ENCODE measurements at regions not wholly inside any gene's neighbourhood (a gene's known extent, or its start where the extent isn't known, plus 50 kb on each side); places are given as distances from the start of the nearest gene placed in this dataset.
"Not testable (repeated sequence)": the region's sequence is repeated elsewhere in the genome, so short reads cannot be mapped to it uniquely, and the experiment has no call there.

DNA sequence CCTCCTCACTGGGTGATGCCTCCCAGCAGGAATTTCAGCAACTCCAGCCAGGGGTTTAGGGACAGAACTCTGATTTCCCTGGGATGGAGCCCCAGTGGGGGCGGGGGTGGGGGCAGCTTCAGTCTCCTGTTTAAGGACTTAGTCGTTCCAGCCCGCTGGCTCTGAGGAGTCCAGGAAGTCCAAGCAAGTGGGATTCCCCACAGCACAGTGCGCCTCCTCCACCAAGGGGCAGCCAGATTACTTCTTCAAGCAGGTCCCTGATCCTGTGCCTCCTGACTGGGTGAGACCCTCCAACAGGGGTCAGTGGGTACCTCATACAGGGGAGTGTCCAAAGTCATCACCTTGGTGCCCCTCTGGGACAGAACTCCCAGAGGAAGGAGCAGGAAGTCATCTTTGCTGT, 1438.4 kb upstream of the B3GALT2 start:
- no peak overlapping the region for H3K4me3 Mint-ChIP-seq
- peaks cover 18% of the 10 kb centered on the region for H3K9me3 Mint-ChIP-seq
- H3K36me3 Mint-ChIP-seq (ENCODE audit: low read depth): peaks cover 5% of the 10 kb centered on the region; the same call in 1 of the 2 replicates
- H3K27me3 Mint-ChIP-seq (ENCODE audit: insufficient read depth): no peaks in the 10 kb centered on the region; the same call in none of the 2 replicates
- TF ChIP-seq, protein P1, sequence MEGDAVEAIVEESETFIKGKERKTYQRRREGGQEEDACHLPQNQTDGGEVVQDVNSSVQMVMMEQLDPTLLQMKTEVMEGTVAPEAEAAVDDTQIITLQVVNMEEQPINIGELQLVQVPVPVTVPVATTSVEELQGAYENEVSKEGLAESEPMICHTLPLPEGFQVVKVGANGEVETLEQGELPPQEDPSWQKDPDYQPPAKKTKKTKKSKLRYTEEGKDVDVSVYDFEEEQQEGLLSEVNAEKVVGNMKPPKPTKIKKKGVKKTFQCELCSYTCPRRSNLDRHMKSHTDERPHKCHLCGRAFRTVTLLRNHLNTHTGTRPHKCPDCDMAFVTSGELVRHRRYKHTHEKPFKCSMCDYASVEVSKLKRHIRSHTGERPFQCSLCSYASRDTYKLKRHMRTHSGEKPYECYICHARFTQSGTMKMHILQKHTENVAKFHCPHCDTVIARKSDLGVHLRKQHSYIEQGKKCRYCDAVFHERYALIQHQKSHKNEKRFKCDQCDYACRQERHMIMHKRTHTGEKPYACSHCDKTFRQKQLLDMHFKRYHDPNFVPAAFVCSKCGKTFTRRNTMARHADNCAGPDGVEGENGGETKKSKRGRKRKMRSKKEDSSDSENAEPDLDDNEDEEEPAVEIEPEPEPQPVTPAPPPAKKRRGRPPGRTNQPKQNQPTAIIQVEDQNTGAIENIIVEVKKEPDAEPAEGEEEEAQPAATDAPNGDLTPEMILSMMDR (IDR thresholded peaks at IDR 0.05): no peak
- H3K27ac Mint-ChIP-seq: no peak overlapping the region
- H3K4me1 Mint-ChIP-seq (ENCODE audit: low read depth): no peaks in the 10 kb centered on the region
- no peak for DNase-seq

DNA sequence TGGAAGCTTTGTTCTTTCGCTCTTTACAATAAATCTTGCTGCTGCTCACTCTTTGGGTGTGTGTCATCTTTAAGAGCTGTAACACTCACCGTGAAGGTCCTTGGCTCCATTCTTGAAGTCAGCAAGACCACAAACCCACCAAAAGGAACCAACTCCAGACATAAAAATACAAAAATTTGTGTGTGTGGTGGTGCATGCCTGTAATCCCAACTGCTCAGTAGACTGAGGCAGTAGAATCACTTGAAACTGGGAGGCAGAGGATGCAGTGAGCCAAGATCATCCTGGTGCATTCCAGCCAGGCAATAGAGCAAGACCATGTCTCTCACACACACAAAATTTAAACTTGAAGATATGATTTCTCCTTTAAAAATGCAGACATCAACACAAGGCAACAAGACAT, 1431.7 kb upstream of the B3GALT2 start:
- peaks cover 15% of the 10 kb centered on the region for H3K9me3 Mint-ChIP-seq

DNA sequence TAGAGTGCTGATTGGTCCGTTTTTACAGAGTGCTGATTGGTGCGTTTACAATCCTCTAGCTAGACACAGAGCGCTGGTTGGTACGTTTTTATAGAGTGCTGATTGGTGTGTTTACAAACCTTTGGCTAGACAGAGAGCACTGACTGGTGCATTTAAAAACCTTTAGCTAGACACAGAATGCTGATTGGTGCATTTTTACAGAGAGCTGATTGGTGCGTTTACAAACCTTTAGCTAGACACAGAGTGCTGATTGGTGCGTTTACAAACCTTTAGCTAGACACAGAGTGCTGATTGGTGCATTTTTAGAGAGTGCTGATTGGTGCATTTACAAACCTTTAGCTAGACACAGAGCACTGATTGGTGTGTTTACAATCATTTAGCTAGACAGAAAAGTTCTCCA, 1430.9 kb upstream of the B3GALT2 start:
- H3K9me3 Mint-ChIP-seq: peaks cover 15% of the 10 kb centered on the region
- not testable (repeated sequence) for H3K27me3 Mint-ChIP-seq (ENCODE audit: insufficient read depth); H3K4me1 Mint-ChIP-seq (ENCODE audit: low read depth)

More for the DNA sequence above, 1431.7 kb upstream of the B3GALT2 start:
- Mint-ChIP-seq H3K27me3 (ENCODE audit: insufficient read depth) (no peaks in the 10 kb centered on the region), H3K36me3 (ENCODE audit: low read depth) (no peaks in the 10 kb centered on the region), H3K27ac (no peak overlapping the region), H3K4me1 (ENCODE audit: low read depth) (no peaks in the 10 kb centered on the region), H3K4me3 (no peak overlapping the region)
- TF ChIP-seq, protein P1 (IDR thresholded peaks at IDR 0.05): no peak
- DNase-seq: no peak

DNA sequence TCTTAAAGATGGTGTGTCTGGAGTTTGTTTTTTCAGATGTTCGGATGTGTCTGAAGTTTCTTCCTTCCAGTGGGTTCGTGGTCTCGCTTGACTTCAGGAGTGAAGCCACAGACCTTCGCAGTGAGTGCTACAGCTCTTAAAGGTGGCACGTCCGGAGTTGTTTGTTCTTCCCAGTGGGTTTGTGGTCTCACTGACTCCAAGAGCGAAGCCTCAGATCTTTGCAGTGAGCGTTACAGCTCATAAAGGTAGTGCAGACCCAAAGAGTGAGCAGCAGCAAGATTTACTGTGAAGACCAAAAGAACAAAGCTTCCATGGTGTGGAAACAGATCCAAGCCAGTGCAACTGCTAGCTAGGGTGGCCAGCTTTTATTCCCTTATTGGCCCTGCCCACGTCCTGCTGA, 1430.4 kb upstream of the B3GALT2 start:
- H3K27ac Mint-ChIP-seq: no peak overlapping the region
- peaks cover 15% of the 10 kb centered on the region for H3K9me3 Mint-ChIP-seq
- no peak for DNase-seq
- H3K27me3 Mint-ChIP-seq (ENCODE audit: insufficient read depth): no peaks in the 10 kb centered on the region
- H3K36me3 Mint-ChIP-seq (ENCODE audit: low read depth): no peaks in the 10 kb centered on the region
- H3K4me1 Mint-ChIP-seq (ENCODE audit: low read depth): no peaks in the 10 kb centered on the region
- TF ChIP-seq, protein P1 (IDR thresholded peaks at IDR 0.05): no peak
- H3K4me3 Mint-ChIP-seq: no peak overlapping the region

More for the DNA sequence above, 1430.9 kb upstream of the B3GALT2 start:
- not testable (repeated sequence) for H3K36me3 Mint-ChIP-seq (ENCODE audit: low read depth); H3K4me3 Mint-ChIP-seq; DNase-seq; H3K27ac Mint-ChIP-seq

DNA sequence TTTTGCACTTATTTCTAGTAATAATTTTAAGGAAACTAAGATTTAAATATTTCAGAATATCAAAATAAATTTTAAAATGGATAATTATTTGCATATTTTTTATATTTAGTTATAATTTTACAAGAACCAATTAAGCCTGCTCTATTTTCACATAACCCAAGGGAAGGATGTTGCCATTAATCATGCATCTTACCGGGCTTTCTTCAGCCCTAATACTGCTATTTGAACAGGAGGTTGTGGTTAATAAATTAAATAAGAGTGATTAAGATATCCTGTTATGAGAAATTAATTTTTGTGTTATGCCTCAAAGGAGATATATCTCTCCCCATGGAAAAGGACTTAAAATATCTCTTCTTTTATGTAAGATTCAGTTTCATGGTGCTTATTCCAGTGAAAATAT, 1415.8 kb upstream of the B3GALT2 start:
- Mint-ChIP-seq H3K9me3 (peaks cover 3% of the 10 kb centered on the region), H3K4me1 (ENCODE audit: low read depth) (no peaks in the 10 kb centered on the region), H3K27ac (no peak overlapping the region), H3K36me3 (ENCODE audit: low read depth) (no peaks in the 10 kb centered on the region), H3K27me3 (ENCODE audit: insufficient read depth) (peaks cover 1% of the 10 kb centered on the region; the same call in 1 of the 2 replicates), H3K4me3 (no peak overlapping the region)
- TF ChIP-seq, protein P1 (IDR thresholded peaks at IDR 0.05): no peak
- no peak for DNase-seq

DNA sequence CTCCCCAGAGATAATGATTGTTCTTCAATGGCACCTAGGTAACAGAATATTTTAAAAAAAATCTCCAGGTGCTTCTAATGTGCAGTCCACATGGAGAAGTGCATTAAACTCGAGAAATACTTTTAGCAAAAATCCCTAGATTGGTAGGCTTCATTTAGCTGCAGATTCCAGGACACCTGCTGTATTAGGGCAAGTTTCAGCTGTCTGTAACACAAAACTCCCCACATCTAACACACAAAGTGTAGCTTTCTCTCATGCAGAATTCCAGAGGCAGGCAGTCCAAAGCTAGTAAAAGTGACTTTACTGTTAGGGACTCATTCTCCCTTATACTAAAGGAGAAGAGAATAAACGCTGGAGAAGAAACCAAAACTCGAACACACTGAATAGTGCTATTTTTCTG, 1414.3 kb upstream of the B3GALT2 start:
- no peaks in the 10 kb centered on the region for H3K9me3 Mint-ChIP-seq
- TF ChIP-seq, protein P1 (IDR thresholded peaks at IDR 0.05): no peak

More for the DNA sequence above, 1414.3 kb upstream of the B3GALT2 start:
- Mint-ChIP-seq H3K4me3 (no peak overlapping the region), H3K27ac (no peak overlapping the region), H3K27me3 (ENCODE audit: insufficient read depth) (peaks cover 1% of the 10 kb centered on the region; the same call in 1 of the 2 replicates), H3K4me1 (ENCODE audit: low read depth) (no peaks in the 10 kb centered on the region), H3K36me3 (ENCODE audit: low read depth) (no peaks in the 10 kb centered on the region)
- DNase-seq: no peak
